HEK293 (cell line): ENCODE measurements at regions not wholly inside any gene's neighbourhood (a gene's known extent, or its start where the extent isn't known, plus 50 kb on each side); places are given as distances from the start of the nearest gene placed in this dataset.

Source experiments
- SP2 ChIP-seq: fragments of 450-650 bp; formaldehyde crosslinking; IDR thresholded peaks from 2 replicates; pipeline ENCODE4 v1.5.1; 2016; ENCODE audit warnings: missing biosample characterization, missing genetic modification characterization
- ZBTB7A ChIP-seq: fragments of 450-650 bp; formaldehyde crosslinking; IDR thresholded peaks from 2 replicates; pipeline ENCODE4 v1.5.1; 2016; ENCODE audit warnings: low read depth, missing biosample characterization, missing genetic modification characterization
- ZBTB8A ChIP-seq: fragments of 450-650 bp; formaldehyde crosslinking; IDR thresholded peaks from 2 replicates; pipeline ENCODE4 v1.5.1; 2016; ENCODE audit warnings: missing biosample characterization, missing genetic modification characterization
- ZNF274 ChIP-seq, 2 experiments: fragments of 200-500 bp in 1 of 2; fragments of 450-650 bp in 1 of 2; sonication (Bioruptor generic) in 1 of 2; formaldehyde crosslinking in 1 of 2; IDR thresholded peaks; 2 replicates each; pipeline versions ENCODE4 v1.5.1 to v1.6.1; 2014 to 2016; ENCODE audit warnings: borderline replicate concordance in 1 of 2, inconsistent platforms in 1 of 2, low read length in 1 of 2, missing biosample characterization in 1 of 2, missing genetic modification characterization in 1 of 2
- ZNF501 ChIP-seq: fragments of 450-650 bp; formaldehyde crosslinking; IDR thresholded peaks from 2 replicates; pipeline ENCODE4 v1.5.1; 2016; ENCODE audit warnings: missing biosample characterization, missing genetic modification characterization
- ZNF571 ChIP-seq: fragments of 450-650 bp; formaldehyde crosslinking; IDR thresholded peaks from 2 replicates; pipeline ENCODE4 v1.5.0; 2017; ENCODE audit warnings: missing biosample characterization, missing genetic modification characterization
- TF ChIP-seq, protein P1 (sequence below): fragments of 450-650 bp; formaldehyde crosslinking; IDR thresholded peaks from 2 replicates; pipeline ENCODE4 v1.5.1; 2017; ENCODE audit warnings: missing biosample characterization, missing genetic modification characterization
- TF ChIP-seq, protein P2 (sequence below): fragments of 450-650 bp; formaldehyde crosslinking; IDR thresholded peaks from 2 replicates; pipeline ENCODE4 v1.5.1; 2016; ENCODE audit warnings: missing biosample characterization, missing genetic modification characterization, low read depth
- TF ChIP-seq, protein P3 (sequence below): fragments of 450-650 bp; formaldehyde crosslinking; IDR thresholded peaks from 2 replicates; pipeline ENCODE4 v1.5.1; 2016; ENCODE audit warnings: missing biosample characterization, missing genetic modification characterization

DNA sequence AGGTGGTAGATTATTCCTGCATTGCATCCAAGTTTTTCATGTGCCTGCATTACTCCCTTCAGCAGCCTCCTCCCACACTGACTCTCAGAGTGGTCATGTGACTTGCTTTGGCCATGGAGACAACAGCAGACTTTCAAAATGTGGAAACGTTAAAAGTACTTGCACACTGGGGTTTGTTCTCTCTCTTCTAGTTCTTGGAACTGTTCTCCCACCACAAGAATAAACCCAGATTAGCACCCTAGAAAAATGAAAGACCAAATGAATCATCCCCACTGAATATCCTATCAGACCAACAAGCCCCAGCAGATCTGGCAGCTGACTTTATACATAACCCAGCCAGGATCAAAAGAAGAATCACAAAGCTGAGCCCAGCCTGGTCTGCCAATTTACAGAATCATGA is 398.5 kb downstream of the VPS13C start:
- TF ChIP-seq, protein P1, sequence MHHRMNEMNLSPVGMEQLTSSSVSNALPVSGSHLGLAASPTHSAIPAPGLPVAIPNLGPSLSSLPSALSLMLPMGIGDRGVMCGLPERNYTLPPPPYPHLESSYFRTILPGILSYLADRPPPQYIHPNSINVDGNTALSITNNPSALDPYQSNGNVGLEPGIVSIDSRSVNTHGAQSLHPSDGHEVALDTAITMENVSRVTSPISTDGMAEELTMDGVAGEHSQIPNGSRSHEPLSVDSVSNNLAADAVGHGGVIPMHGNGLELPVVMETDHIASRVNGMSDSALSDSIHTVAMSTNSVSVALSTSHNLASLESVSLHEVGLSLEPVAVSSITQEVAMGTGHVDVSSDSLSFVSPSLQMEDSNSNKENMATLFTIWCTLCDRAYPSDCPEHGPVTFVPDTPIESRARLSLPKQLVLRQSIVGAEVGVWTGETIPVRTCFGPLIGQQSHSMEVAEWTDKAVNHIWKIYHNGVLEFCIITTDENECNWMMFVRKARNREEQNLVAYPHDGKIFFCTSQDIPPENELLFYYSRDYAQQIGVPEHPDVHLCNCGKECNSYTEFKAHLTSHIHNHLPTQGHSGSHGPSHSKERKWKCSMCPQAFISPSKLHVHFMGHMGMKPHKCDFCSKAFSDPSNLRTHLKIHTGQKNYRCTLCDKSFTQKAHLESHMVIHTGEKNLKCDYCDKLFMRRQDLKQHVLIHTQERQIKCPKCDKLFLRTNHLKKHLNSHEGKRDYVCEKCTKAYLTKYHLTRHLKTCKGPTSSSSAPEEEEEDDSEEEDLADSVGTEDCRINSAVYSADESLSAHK (tag by site-specific recombination): no peak
- TF ChIP-seq ZNF501 (tag by site-specific recombination) (no peak), ZNF571 (tag by site-specific recombination) (no peak), ZBTB7A (tag by site-specific recombination) (no peak), SP2 (no peak), ZNF274 (IDR thresholded peaks at IDR 0.05; ENCODE audit: low read length) (no peak), ZNF274 (tag by site-specific recombination; IDR thresholded peaks at IDR 0.05; ENCODE audit: borderline replicate concordance) (no peak), ZBTB8A (tag by site-specific recombination) (no peak)
- TF ChIP-seq, protein P2, sequence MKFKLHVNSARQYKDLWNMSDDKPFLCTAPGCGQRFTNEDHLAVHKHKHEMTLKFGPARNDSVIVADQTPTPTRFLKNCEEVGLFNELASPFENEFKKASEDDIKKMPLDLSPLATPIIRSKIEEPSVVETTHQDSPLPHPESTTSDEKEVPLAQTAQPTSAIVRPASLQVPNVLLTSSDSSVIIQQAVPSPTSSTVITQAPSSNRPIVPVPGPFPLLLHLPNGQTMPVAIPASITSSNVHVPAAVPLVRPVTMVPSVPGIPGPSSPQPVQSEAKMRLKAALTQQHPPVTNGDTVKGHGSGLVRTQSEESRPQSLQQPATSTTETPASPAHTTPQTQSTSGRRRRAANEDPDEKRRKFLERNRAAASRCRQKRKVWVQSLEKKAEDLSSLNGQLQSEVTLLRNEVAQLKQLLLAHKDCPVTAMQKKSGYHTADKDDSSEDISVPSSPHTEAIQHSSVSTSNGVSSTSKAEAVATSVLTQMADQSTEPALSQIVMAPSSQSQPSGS (tag by site-specific recombination): no peak
- TF ChIP-seq, protein P3, sequence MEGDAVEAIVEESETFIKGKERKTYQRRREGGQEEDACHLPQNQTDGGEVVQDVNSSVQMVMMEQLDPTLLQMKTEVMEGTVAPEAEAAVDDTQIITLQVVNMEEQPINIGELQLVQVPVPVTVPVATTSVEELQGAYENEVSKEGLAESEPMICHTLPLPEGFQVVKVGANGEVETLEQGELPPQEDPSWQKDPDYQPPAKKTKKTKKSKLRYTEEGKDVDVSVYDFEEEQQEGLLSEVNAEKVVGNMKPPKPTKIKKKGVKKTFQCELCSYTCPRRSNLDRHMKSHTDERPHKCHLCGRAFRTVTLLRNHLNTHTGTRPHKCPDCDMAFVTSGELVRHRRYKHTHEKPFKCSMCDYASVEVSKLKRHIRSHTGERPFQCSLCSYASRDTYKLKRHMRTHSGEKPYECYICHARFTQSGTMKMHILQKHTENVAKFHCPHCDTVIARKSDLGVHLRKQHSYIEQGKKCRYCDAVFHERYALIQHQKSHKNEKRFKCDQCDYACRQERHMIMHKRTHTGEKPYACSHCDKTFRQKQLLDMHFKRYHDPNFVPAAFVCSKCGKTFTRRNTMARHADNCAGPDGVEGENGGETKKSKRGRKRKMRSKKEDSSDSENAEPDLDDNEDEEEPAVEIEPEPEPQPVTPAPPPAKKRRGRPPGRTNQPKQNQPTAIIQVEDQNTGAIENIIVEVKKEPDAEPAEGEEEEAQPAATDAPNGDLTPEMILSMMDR (tag by site-specific recombination): no peak
